ENCODE measurements at regions not wholly inside any gene's neighbourhood (a gene's known extent, or its start where the extent isn't known, plus 50 kb on each side); places are given as distances from the start of the nearest gene placed in this dataset.

GRCh38 chr16:26768385-26769010, 298.2 kb upstream of the C16orf82 start:
- H3K27me3 Mint-ChIP-seq, result peaks cover 65% of the 10 kb centered on the region
- H3K36me3 Mint-ChIP-seq (ENCODE audit: insufficient read depth), result peaks cover 2% of the 10 kb centered on the region
- no peak overlapping the region for H3K27ac Mint-ChIP-seq (ENCODE audit: low read depth)
- ATAC-seq (replicated peaks; ENCODE audit: extremely low read depth, poor library complexity, severe bottlenecking) (no peak), DNase-seq (ENCODE audit: low spot score in 2 of 2) (no peak)
- no peaks in the 10 kb centered on the region for H3K9me3 Mint-ChIP-seq
- no peak overlapping the region for H3K4me3 Mint-ChIP-seq
- H3K4me1 Mint-ChIP-seq, result no peaks in the 10 kb centered on the region

GRCh38 chr16:26770547-26770946, 296.2 kb upstream of the C16orf82 start:
- Mint-ChIP-seq H3K36me3 (ENCODE audit: insufficient read depth) (peaks cover 2% of the 10 kb centered on the region), H3K4me1 (no peaks in the 10 kb centered on the region), H3K27me3 (peaks cover 64% of the 10 kb centered on the region), H3K4me3 (no peak overlapping the region), H3K27ac (ENCODE audit: low read depth) (no peak overlapping the region), H3K9me3 (no peaks in the 10 kb centered on the region)
- no peak for ATAC-seq (replicated peaks; ENCODE audit: extremely low read depth, poor library complexity, severe bottlenecking)
- DNase-seq (ENCODE audit: low spot score in 2 of 2), result no peak

- Mint-ChIP-seq H3K9me3 (no peaks in the 10 kb centered on the region), H3K4me1 (no peaks in the 10 kb centered on the region), H3K4me3 (no peak overlapping the region), H3K27me3 (peaks cover 63% of the 10 kb centered on the region), H3K36me3 (ENCODE audit: insufficient read depth) (peaks cover 2% of the 10 kb centered on the region), H3K27ac (ENCODE audit: low read depth) (no peak overlapping the region)
- DNase-seq (ENCODE audit: low spot score in 2 of 2) (no peak), ATAC-seq (replicated peaks; ENCODE audit: extremely low read depth, poor library complexity, severe bottlenecking) (no peak)
These were observed 294.2 kb upstream of the C16orf82 start for GRCh38 chr16:26772503-26772902.

- H3K4me3 Mint-ChIP-seq, result no peak overlapping the region
- no peak for ATAC-seq (replicated peaks; ENCODE audit: extremely low read depth, poor library complexity, severe bottlenecking)
- no peak overlapping the region for H3K27ac Mint-ChIP-seq (ENCODE audit: low read depth)
- DNase-seq (ENCODE audit: low spot score in 2 of 2), result no peak
- H3K9me3 Mint-ChIP-seq, result no peaks in the 10 kb centered on the region
- no peaks in the 10 kb centered on the region for H3K36me3 Mint-ChIP-seq (ENCODE audit: insufficient read depth)
- H3K27me3 Mint-ChIP-seq, result peaks cover 65% of the 10 kb centered on the region
- H3K4me1 Mint-ChIP-seq, result no peaks in the 10 kb centered on the region
These were observed 288.9 kb upstream of the C16orf82 start for GRCh38 chr16:26777821-26778220.

- Mint-ChIP-seq H3K4me3 (no peak overlapping the region), H3K27me3 (peaks cover 35% of the 10 kb centered on the region), H3K36me3 (ENCODE audit: insufficient read depth) (no peaks in the 10 kb centered on the region), H3K4me1 (no peaks in the 10 kb centered on the region), H3K27ac (ENCODE audit: low read depth) (no peak overlapping the region), H3K9me3 (no peaks in the 10 kb centered on the region)
- no peak for DNase-seq (ENCODE audit: low spot score in 2 of 2)
- ATAC-seq (replicated peaks; ENCODE audit: extremely low read depth, poor library complexity, severe bottlenecking), result no peak
These were observed 278.8 kb upstream of the C16orf82 start for GRCh38 chr16:26787924-26788323.

GRCh38 chr16:26791169-26791568, 275.6 kb upstream of the C16orf82 start:
- Mint-ChIP-seq H3K27me3 (peaks cover 30% of the 10 kb centered on the region), H3K27ac (ENCODE audit: low read depth) (no peak overlapping the region), H3K9me3 (no peaks in the 10 kb centered on the region), H3K4me3 (no peak overlapping the region), H3K4me1 (no peaks in the 10 kb centered on the region), H3K36me3 (ENCODE audit: insufficient read depth) (no peaks in the 10 kb centered on the region)
- no peak for DNase-seq (ENCODE audit: low spot score in 2 of 2)
- no peak for ATAC-seq (replicated peaks; ENCODE audit: extremely low read depth, poor library complexity, severe bottlenecking)

GRCh38 chr16:26795184-26795583, 271.5 kb upstream of the C16orf82 start:
- Mint-ChIP-seq H3K4me3 (no peak overlapping the region), H3K27me3 (peaks cover 59% of the 10 kb centered on the region), H3K4me1 (no peaks in the 10 kb centered on the region), H3K9me3 (no peaks in the 10 kb centered on the region), H3K36me3 (ENCODE audit: insufficient read depth) (no peaks in the 10 kb centered on the region), H3K27ac (ENCODE audit: low read depth) (no peak overlapping the region)
- ATAC-seq (replicated peaks; ENCODE audit: extremely low read depth, poor library complexity, severe bottlenecking), result no peak
- no peak for DNase-seq (ENCODE audit: low spot score in 2 of 2)

- Mint-ChIP-seq H3K27ac (ENCODE audit: low read depth) (no peak overlapping the region), H3K36me3 (ENCODE audit: insufficient read depth) (no peaks in the 10 kb centered on the region), H3K4me3 (no peak overlapping the region), H3K27me3 (peaks cover 45% of the 10 kb centered on the region), H3K9me3 (no peaks in the 10 kb centered on the region), H3K4me1 (peaks cover 6% of the 10 kb centered on the region)
- DNase-seq (ENCODE audit: low spot score in 2 of 2), result no peak
- ATAC-seq (replicated peaks; ENCODE audit: extremely low read depth, poor library complexity, severe bottlenecking), result no peak
These were observed 265.1 kb upstream of the C16orf82 start for GRCh38 chr16:26801628-26802027.

- Mint-ChIP-seq H3K36me3 (ENCODE audit: insufficient read depth) (no peaks in the 10 kb centered on the region), H3K27me3 (peaks cover 41% of the 10 kb centered on the region), H3K4me3 (no peak overlapping the region), H3K9me3 (no peaks in the 10 kb centered on the region), H3K4me1 (peaks cover 6% of the 10 kb centered on the region), H3K27ac (ENCODE audit: low read depth) (no peak overlapping the region)
- ATAC-seq (replicated peaks; ENCODE audit: extremely low read depth, poor library complexity, severe bottlenecking) (no peak), DNase-seq (ENCODE audit: low spot score in 2 of 2) (no peak)
These were observed 264.3 kb upstream of the C16orf82 start for GRCh38 chr16:26802440-26802839.

- Mint-ChIP-seq H3K9me3 (no peaks in the 10 kb centered on the region), H3K4me1 (peaks cover 6% of the 10 kb centered on the region), H3K36me3 (ENCODE audit: insufficient read depth) (no peaks in the 10 kb centered on the region), H3K4me3 (no peak overlapping the region), H3K27me3 (peaks cover 35% of the 10 kb centered on the region), H3K27ac (ENCODE audit: low read depth) (no peak overlapping the region)
- DNase-seq (ENCODE audit: low spot score in 2 of 2), result no peak
- ATAC-seq (replicated peaks; ENCODE audit: extremely low read depth, poor library complexity, severe bottlenecking), result no peak
These were observed 263.8 kb upstream of the C16orf82 start for GRCh38 chr16:26802965-26803364.

GRCh38 chr16:26806657-26807056, 260.1 kb upstream of the C16orf82 start:
- no peak for ATAC-seq (replicated peaks; ENCODE audit: extremely low read depth, poor library complexity, severe bottlenecking)

GRCh38 chr16:26809461-26809860, 257.3 kb upstream of the C16orf82 start:
- H3K9me3 Mint-ChIP-seq, result no peaks in the 10 kb centered on the region
- peaks cover 17% of the 10 kb centered on the region for H3K27me3 Mint-ChIP-seq
- H3K4me1 Mint-ChIP-seq, result no peaks in the 10 kb centered on the region
- ATAC-seq (replicated peaks; ENCODE audit: extremely low read depth, poor library complexity, severe bottlenecking) (no peak), DNase-seq (ENCODE audit: low spot score in 2 of 2) (no peak)
- no peak overlapping the region for H3K27ac Mint-ChIP-seq (ENCODE audit: low read depth)
- H3K36me3 Mint-ChIP-seq (ENCODE audit: insufficient read depth), result no peaks in the 10 kb centered on the region
- H3K4me3 Mint-ChIP-seq, result no peak overlapping the region

More at GRCh38 chr16:26806657-26807056, 260.1 kb upstream of the C16orf82 start:
- DNase-seq (ENCODE audit: low spot score in 2 of 2), result no peak
- Mint-ChIP-seq H3K9me3 (no peaks in the 10 kb centered on the region), H3K4me1 (peaks cover 6% of the 10 kb centered on the region), H3K4me3 (no peak overlapping the region), H3K36me3 (ENCODE audit: insufficient read depth) (no peaks in the 10 kb centered on the region), H3K27me3 (peaks cover 17% of the 10 kb centered on the region), H3K27ac (ENCODE audit: low read depth) (no peak overlapping the region)

GRCh38 chr16:26816266-26816665, 250.5 kb upstream of the C16orf82 start:
- Mint-ChIP-seq H3K27ac (ENCODE audit: low read depth) (no peak overlapping the region), H3K27me3 (peaks cover 9% of the 10 kb centered on the region), H3K36me3 (ENCODE audit: insufficient read depth) (no peaks in the 10 kb centered on the region), H3K4me3 (no peak overlapping the region), H3K9me3 (no peaks in the 10 kb centered on the region), H3K4me1 (no peaks in the 10 kb centered on the region)
- no peak for ATAC-seq (replicated peaks; ENCODE audit: extremely low read depth, poor library complexity, severe bottlenecking)
- no peak for DNase-seq (ENCODE audit: low spot score in 2 of 2)

Measured in central memory CD8-positive, alpha-beta T cell (primary cell).